ENCODE measurements at regions not wholly inside any gene's neighbourhood (a gene's known extent, or its start where the extent isn't known, plus 50 kb on each side); places are given as distances from the start of the nearest gene placed in this dataset.

DNA sequence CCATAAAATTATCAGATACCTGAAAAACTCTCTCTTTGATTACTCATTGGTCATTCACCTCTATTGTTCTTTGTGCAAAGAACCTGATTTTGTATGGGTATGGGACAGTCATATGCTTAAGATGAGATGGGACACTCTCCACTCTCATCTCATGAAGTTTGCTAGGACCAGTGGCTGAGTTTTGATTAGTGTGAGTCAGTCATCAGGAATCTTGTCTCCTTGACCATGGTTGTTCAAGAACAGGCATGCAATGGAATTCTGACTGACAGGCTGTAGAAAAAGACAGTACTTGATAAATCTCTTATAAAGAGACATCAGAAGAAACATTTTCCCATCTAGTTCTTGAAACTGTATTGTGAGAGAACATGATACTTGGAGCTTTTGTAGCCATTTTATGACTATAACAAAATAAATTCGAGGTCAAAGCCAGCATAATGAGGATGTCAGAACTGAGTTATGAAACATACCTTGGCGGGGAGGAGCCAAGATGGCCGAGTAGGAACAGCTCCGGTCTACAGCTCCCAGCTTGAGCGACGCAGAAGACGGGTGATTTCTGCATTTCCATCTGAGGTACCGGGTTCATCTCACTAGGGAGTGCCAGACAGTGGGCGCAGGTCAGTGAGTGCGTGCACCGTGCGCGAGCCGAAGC, 367.0 kb downstream of the NR4A2 start:
- Histone ChIP-seq H3K27ac (ENCODE audit: extremely low read depth, low read depth, low read length) (no peak overlapping the region), H3K36me3 (ENCODE audit: control insufficient read depth in 2 of 2, insufficient read depth in 1 of 2, low read length in 2 of 2) (no peaks in the 10 kb centered on the region), H3K9me3 (ENCODE audit: control insufficient read depth, insufficient read depth, low read depth, low read length) (no peaks in the 10 kb centered on the region), H3K4me1 (ENCODE audit: control insufficient read depth, insufficient read depth, low read length) (no peaks in the 10 kb centered on the region), H3K4me3 (ENCODE audit: low read depth, low read length) (no peak overlapping the region)
- no peak for TF ChIP-seq ZNF621 (tag by site-specific recombination; IDR thresholded peaks at IDR 0.05)
- no peak for TF ChIP-seq ZNF629 (tag by site-specific recombination; IDR thresholded peaks at IDR 0.05)
- ChIA-PET CTCF (no interaction called here), POLR2A (no interaction called here)

- no peak overlapping the region for H3K4me3 ChIP-seq (ENCODE audit: low read depth, low read length)
- CTCF ChIA-PET = no interaction called here
- no peaks in the 10 kb centered on the region for H3K36me3 ChIP-seq (ENCODE audit: control insufficient read depth in 2 of 2, insufficient read depth in 1 of 2, low read length in 2 of 2)
- no peaks in the 10 kb centered on the region for H3K4me1 ChIP-seq (ENCODE audit: control insufficient read depth, insufficient read depth, low read length)
- H3K27ac ChIP-seq (ENCODE audit: extremely low read depth, low read depth, low read length) = no peak overlapping the region
- H3K9me3 ChIP-seq (ENCODE audit: control insufficient read depth, insufficient read depth, low read depth, low read length) = no peaks in the 10 kb centered on the region
- no peak for TF ChIP-seq YY2 (tag by site-specific recombination; IDR thresholded peaks at IDR 0.05)
- TF ChIP-seq AEBP2 (tag by site-specific recombination; IDR thresholded peaks at IDR 0.05; ENCODE audit: borderline replicate concordance) = no peak
- TF ChIP-seq, protein P1, sequence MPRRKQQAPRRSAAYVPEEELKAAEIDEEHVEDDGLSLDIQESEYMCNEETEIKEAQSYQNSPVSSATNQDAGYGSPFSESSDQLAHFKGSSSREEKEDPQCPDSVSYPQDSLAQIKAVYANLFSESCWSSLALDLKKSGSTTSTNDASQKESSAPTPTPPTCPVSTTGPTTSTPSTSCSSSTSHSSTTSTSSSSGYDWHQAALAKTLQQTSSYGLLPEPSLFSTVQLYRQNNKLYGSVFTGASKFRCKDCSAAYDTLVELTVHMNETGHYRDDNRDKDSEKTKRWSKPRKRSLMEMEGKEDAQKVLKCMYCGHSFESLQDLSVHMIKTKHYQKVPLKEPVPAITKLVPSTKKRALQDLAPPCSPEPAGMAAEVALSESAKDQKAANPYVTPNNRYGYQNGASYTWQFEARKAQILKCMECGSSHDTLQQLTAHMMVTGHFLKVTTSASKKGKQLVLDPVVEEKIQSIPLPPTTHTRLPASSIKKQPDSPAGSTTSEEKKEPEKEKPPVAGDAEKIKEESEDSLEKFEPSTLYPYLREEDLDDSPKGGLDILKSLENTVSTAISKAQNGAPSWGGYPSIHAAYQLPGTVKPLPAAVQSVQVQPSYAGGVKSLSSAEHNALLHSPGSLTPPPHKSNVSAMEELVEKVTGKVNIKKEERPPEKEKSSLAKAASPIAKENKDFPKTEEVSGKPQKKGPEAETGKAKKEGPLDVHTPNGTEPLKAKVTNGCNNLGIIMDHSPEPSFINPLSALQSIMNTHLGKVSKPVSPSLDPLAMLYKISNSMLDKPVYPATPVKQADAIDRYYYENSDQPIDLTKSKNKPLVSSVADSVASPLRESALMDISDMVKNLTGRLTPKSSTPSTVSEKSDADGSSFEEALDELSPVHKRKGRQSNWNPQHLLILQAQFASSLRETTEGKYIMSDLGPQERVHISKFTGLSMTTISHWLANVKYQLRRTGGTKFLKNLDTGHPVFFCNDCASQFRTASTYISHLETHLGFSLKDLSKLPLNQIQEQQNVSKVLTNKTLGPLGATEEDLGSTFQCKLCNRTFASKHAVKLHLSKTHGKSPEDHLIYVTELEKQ (tag by site-specific recombination; IDR thresholded peaks at IDR 0.05; ENCODE audit: borderline replicate concordance) = no peak
- TF ChIP-seq ZSCAN5A (tag by site-specific recombination; IDR thresholded peaks at IDR 0.05) = no peak
- TF ChIP-seq, protein P2, sequence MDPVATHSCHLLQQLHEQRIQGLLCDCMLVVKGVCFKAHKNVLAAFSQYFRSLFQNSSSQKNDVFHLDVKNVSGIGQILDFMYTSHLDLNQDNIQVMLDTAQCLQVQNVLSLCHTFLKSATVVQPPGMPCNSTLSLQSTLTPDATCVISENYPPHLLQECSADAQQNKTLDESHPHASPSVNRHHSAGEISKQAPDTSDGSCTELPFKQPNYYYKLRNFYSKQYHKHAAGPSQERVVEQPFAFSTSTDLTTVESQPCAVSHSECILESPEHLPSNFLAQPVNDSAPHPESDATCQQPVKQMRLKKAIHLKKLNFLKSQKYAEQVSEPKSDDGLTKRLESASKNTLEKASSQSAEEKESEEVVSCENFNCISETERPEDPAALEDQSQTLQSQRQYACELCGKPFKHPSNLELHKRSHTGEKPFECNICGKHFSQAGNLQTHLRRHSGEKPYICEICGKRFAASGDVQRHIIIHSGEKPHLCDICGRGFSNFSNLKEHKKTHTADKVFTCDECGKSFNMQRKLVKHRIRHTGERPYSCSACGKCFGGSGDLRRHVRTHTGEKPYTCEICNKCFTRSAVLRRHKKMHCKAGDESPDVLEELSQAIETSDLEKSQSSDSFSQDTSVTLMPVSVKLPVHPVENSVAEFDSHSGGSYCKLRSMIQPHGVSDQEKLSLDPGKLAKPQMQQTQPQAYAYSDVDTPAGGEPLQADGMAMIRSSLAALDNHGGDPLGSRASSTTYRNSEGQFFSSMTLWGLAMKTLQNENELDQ (tag by site-specific recombination; IDR thresholded peaks at IDR 0.05; ENCODE audit: low read depth) = no peak
- TF ChIP-seq REPIN1 (tag by site-specific recombination; IDR thresholded peaks at IDR 0.05; ENCODE audit: low read depth) = no peak
- no peak for TF ChIP-seq ZNF707 (tag by site-specific recombination; IDR thresholded peaks at IDR 0.05)
- no peak for TF ChIP-seq ZNF660 (tag by site-specific recombination; IDR thresholded peaks at IDR 0.05)
- TF ChIP-seq, protein P3, sequence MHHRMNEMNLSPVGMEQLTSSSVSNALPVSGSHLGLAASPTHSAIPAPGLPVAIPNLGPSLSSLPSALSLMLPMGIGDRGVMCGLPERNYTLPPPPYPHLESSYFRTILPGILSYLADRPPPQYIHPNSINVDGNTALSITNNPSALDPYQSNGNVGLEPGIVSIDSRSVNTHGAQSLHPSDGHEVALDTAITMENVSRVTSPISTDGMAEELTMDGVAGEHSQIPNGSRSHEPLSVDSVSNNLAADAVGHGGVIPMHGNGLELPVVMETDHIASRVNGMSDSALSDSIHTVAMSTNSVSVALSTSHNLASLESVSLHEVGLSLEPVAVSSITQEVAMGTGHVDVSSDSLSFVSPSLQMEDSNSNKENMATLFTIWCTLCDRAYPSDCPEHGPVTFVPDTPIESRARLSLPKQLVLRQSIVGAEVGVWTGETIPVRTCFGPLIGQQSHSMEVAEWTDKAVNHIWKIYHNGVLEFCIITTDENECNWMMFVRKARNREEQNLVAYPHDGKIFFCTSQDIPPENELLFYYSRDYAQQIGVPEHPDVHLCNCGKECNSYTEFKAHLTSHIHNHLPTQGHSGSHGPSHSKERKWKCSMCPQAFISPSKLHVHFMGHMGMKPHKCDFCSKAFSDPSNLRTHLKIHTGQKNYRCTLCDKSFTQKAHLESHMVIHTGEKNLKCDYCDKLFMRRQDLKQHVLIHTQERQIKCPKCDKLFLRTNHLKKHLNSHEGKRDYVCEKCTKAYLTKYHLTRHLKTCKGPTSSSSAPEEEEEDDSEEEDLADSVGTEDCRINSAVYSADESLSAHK (tag by site-specific recombination; IDR thresholded peaks at IDR 0.05) = no peak
- no peak for TF ChIP-seq ZNF837 (tag by site-specific recombination; IDR thresholded peaks at IDR 0.05)
- TF ChIP-seq ZSCAN23 (tag by site-specific recombination; IDR thresholded peaks at IDR 0.05) = no peak
- no peak for TF ChIP-seq ZNF623 (tag by site-specific recombination; IDR thresholded peaks at IDR 0.05)
- no peak for TF ChIP-seq ZNF571 (tag by site-specific recombination; IDR thresholded peaks at IDR 0.05)
- POLR2A ChIA-PET = no interaction called here
Observed at GRCh38 chr2:155961641-155962040, 370.9 kb downstream of the NR4A2 start.
